GM23338 (cell line): ENCODE measurements at regions not wholly inside any gene's neighbourhood (a gene's known extent, or its start where the extent isn't known, plus 50 kb on each side); places are given as distances from the start of the nearest gene placed in this dataset.
"Not testable (repeated sequence)": the region's sequence is repeated elsewhere in the genome, so short reads cannot be mapped to it uniquely, and the experiment has no call there.

Experiments used
- CTCF ChIP-seq, 2 experiments: fragments of 200-600 bp in 1 of 2; sonication (generic) in 1 of 2; conservative IDR thresholded peaks; 2 replicates each; pipeline versions ENCODE4 v1.5.1 to v1.6.1; 2016 to 2017; ENCODE audit warnings: antibody characterized with exemption in 2 of 2, low read depth in 2 of 2, mild to moderate bottlenecking in 2 of 2, moderate library complexity in 1 of 2
- EZH2 ChIP-seq: fragments of 200-600 bp; sonication (generic); IDR thresholded peaks from one replicate; pipeline ENCODE4 v1.8.0; 2017; ENCODE audit warnings: antibody characterized with exemption, mild to moderate bottlenecking, low read depth; ENCODE audit not compliant: unreplicated experiment
- EZH2phosphoT487 ChIP-seq: fragments of 200-600 bp; sonication (generic); IDR thresholded peaks from one replicate; pipeline ENCODE4 v1.8.1; 2018; ENCODE audit warnings: antibody characterized with exemption; ENCODE audit not compliant: unreplicated experiment
- POLR2AphosphoS5 ChIP-seq: IDR thresholded peaks from 2 replicates; pipeline ENCODE4 v1.6.1; 2016; ENCODE audit warnings: antibody characterized with exemption, low read depth
- TF ChIP-seq, protein P1 (sequence below): IDR thresholded peaks from one replicate; pipeline ENCODE4 v1.6.1; 2018; ENCODE audit warnings: antibody characterized with exemption; ENCODE audit not compliant: unreplicated experiment
- TF ChIP-seq, protein P2 (sequence below): fragments of 250-450 bp; sonication (Bioruptor Pico); IDR thresholded peaks from 2 replicates; pipeline ENCODE4 v1.5.0; 2020; ENCODE audit warnings: mild to moderate bottlenecking, moderate library complexity

DNA sequence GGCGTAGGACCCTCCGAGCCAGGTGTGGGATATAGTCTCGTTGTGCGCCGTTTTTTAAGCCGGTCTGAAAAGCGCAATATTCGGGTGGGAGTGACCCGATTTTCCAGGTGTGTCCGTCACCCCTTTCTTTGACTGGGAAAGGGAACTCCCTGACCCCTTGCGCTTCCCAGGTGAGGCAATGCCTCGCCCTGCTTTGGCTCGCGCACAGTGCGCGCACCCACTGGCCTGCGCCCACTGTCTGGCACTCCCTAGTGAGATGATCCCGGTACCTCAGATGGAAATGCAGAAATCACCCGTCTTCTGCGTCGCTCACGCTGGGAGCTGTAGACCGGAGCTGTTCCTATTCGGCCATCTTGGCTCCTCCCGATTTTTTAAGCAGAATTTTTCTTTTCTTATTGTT lies 323.9 kb downstream of the NUF2 start:
- TF ChIP-seq CTCF (conservative IDR thresholded peaks at IDR 0.05; ENCODE audit: low read depth in 2 of 2); EZH2; POLR2AphosphoS5; EZH2phosphoT487: not testable (repeated sequence)
- TF ChIP-seq, protein P1, sequence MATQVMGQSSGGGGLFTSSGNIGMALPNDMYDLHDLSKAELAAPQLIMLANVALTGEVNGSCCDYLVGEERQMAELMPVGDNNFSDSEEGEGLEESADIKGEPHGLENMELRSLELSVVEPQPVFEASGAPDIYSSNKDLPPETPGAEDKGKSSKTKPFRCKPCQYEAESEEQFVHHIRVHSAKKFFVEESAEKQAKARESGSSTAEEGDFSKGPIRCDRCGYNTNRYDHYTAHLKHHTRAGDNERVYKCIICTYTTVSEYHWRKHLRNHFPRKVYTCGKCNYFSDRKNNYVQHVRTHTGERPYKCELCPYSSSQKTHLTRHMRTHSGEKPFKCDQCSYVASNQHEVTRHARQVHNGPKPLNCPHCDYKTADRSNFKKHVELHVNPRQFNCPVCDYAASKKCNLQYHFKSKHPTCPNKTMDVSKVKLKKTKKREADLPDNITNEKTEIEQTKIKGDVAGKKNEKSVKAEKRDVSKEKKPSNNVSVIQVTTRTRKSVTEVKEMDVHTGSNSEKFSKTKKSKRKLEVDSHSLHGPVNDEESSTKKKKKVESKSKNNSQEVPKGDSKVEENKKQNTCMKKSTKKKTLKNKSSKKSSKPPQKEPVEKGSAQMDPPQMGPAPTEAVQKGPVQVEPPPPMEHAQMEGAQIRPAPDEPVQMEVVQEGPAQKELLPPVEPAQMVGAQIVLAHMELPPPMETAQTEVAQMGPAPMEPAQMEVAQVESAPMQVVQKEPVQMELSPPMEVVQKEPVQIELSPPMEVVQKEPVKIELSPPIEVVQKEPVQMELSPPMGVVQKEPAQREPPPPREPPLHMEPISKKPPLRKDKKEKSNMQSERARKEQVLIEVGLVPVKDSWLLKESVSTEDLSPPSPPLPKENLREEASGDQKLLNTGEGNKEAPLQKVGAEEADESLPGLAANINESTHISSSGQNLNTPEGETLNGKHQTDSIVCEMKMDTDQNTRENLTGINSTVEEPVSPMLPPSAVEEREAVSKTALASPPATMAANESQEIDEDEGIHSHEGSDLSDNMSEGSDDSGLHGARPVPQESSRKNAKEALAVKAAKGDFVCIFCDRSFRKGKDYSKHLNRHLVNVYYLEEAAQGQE: not testable (repeated sequence)
- TF ChIP-seq, protein P2, sequence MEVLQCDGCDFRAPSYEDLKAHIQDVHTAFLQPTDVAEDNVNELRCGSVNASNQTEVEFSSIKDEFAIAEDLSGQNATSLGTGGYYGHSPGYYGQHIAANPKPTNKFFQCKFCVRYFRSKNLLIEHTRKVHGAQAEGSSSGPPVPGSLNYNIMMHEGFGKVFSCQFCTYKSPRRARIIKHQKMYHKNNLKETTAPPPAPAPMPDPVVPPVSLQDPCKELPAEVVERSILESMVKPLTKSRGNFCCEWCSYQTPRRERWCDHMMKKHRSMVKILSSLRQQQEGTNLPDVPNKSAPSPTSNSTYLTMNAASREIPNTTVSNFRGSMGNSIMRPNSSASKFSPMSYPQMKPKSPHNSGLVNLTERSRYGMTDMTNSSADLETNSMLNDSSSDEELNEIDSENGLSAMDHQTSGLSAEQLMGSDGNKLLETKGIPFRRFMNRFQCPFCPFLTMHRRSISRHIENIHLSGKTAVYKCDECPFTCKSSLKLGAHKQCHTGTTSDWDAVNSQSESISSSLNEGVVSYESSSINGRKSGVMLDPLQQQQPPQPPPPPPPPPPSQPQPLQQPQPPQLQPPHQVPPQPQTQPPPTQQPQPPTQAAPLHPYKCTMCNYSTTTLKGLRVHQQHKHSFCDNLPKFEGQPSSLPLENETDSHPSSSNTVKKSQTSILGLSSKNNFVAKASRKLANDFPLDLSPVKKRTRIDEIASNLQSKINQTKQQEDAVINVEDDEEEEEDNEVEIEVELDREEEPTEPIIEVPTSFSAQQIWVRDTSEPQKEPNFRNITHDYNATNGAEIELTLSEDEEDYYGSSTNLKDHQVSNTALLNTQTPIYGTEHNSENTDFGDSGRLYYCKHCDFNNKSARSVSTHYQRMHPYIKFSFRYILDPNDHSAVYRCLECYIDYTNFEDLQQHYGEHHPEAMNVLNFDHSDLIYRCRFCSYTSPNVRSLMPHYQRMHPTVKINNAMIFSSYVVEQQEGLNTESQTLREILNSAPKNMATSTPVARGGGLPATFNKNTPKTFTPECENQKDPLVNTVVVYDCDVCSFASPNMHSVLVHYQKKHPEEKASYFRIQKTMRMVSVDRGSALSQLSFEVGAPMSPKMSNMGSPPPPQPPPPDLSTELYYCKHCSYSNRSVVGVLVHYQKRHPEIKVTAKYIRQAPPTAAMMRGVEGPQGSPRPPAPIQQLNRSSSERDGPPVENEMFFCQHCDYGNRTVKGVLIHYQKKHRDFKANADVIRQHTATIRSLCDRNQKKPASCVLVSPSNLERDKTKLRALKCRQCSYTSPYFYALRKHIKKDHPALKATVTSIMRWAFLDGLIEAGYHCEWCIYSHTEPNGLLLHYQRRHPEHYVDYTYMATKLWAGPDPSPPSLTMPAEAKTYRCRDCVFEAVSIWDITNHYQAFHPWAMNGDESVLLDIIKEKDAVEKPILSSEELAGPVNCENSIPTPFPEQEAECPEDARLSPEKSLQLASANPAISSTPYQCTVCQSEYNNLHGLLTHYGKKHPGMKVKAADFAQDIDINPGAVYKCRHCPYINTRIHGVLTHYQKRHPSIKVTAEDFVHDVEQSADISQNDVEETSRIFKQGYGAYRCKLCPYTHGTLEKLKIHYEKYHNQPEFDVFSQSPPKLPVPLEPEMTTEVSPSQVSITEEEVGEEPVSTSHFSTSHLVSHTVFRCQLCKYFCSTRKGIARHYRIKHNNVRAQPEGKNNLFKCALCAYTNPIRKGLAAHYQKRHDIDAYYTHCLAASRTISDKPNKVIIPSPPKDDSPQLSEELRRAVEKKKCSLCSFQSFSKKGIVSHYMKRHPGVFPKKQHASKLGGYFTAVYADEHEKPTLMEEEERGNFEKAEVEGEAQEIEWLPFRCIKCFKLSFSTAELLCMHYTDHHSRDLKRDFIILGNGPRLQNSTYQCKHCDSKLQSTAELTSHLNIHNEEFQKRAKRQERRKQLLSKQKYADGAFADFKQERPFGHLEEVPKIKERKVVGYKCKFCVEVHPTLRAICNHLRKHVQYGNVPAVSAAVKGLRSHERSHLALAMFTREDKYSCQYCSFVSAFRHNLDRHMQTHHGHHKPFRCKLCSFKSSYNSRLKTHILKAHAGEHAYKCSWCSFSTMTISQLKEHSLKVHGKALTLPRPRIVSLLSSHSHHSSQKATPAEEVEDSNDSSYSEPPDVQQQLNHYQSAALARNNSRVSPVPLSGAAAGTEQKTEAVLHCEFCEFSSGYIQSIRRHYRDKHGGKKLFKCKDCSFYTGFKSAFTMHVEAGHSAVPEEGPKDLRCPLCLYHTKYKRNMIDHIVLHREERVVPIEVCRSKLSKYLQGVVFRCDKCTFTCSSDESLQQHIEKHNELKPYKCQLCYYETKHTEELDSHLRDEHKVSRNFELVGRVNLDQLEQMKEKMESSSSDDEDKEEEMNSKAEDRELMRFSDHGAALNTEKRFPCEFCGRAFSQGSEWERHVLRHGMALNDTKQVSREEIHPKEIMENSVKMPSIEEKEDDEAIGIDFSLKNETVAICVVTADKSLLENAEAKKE: not testable (repeated sequence)
